ENCODE measurements at regions not wholly inside any gene's neighbourhood (a gene's known extent, or its start where the extent isn't known, plus 50 kb on each side); places are given as distances from the start of the nearest gene placed in this dataset.
"Not testable (repeated sequence)": the region's sequence is repeated elsewhere in the genome, so short reads cannot be mapped to it uniquely, and the experiment has no call there.

- DNase-seq (ENCODE audit: low read depth): peak; percentile 85
- H3K4me3 ChIP-seq (ENCODE audit: control insufficient read depth, low read depth, low read length): no peak overlapping the region
- TF ChIP-seq CTCF (conservative IDR thresholded peaks at IDR 0.05; ENCODE audit: control insufficient read depth, insufficient read depth, low read depth, low read length): no peak
Measured at GRCh38 chr6:54525731-54526130, 217.5 kb downstream of the TINAG start.

- no peak for TF ChIP-seq CTCF (conservative IDR thresholded peaks at IDR 0.05; ENCODE audit: control insufficient read depth, insufficient read depth, low read depth, low read length)
- no peak overlapping the region for H3K4me3 ChIP-seq (ENCODE audit: control insufficient read depth, low read depth, low read length)
Measured at GRCh38 chr6:54533567-54533966, 225.3 kb downstream of the TINAG start.

GRCh38 chr6:54535568-54535967, 227.3 kb downstream of the TINAG start:
- no peak for DNase-seq (ENCODE audit: low read depth)
- H3K4me3 ChIP-seq (ENCODE audit: control insufficient read depth, low read depth, low read length): no peak overlapping the region
- TF ChIP-seq CTCF (conservative IDR thresholded peaks at IDR 0.05; ENCODE audit: control insufficient read depth, insufficient read depth, low read depth, low read length): no peak

More at GRCh38 chr6:54533567-54533966, 225.3 kb downstream of the TINAG start:
- DNase-seq (ENCODE audit: low read depth): no peak

- TF ChIP-seq CTCF (conservative IDR thresholded peaks at IDR 0.05; ENCODE audit: control insufficient read depth, insufficient read depth, low read depth, low read length): no peak
- no peak overlapping the region for H3K4me3 ChIP-seq (ENCODE audit: control insufficient read depth, low read depth, low read length)
- DNase-seq (ENCODE audit: low read depth): peak; percentile 4
Measured at GRCh38 chr6:54541541-54541940, 233.3 kb downstream of the TINAG start.

- H3K4me3 ChIP-seq (ENCODE audit: control insufficient read depth, low read depth, low read length): no peak overlapping the region
- DNase-seq (ENCODE audit: low read depth): no peak
- no peak for TF ChIP-seq CTCF (conservative IDR thresholded peaks at IDR 0.05; ENCODE audit: control insufficient read depth, insufficient read depth, low read depth, low read length)
Measured at GRCh38 chr6:54559136-54559535, 250.9 kb downstream of the TINAG start.

GRCh38 chr6:54564188-54564587, 255.9 kb downstream of the TINAG start:
- H3K4me3 ChIP-seq (ENCODE audit: control insufficient read depth, low read depth, low read length); DNase-seq (ENCODE audit: low read depth): not testable (repeated sequence)

- TF ChIP-seq CTCF (conservative IDR thresholded peaks at IDR 0.05; ENCODE audit: control insufficient read depth, insufficient read depth, low read depth, low read length): no peak
- H3K4me3 ChIP-seq (ENCODE audit: control insufficient read depth, low read depth, low read length): no peak overlapping the region
- no peak for DNase-seq (ENCODE audit: low read depth)
Measured at GRCh38 chr6:54574671-54575070, 266.4 kb downstream of the TINAG start.

Data from fibroblast of mammary gland (primary cell).